AML-193 (cell line): ENCODE measurements at regions not wholly inside any gene's neighbourhood (a gene's known extent, or its start where the extent isn't known, plus 50 kb on each side); places are given as distances from the start of the nearest gene placed in this dataset.

Experiments used
- DNase-seq, 2 experiments: peaks; one replicate each; lab custom pipeline; 2025; lab: John Stamatoyannopoulos, UW

- no peak for DNase-seq
These were observed 485.4 kb downstream of the POM121L12 start for GRCh38 chr7:53520841-53521240.

- DNase-seq = no peak
These were observed 486.3 kb downstream of the POM121L12 start for GRCh38 chr7:53521638-53522184.

GRCh38 chr7:53539558-53539957 is 504.1 kb downstream of the POM121L12 start:
- no peak for DNase-seq

DNA sequence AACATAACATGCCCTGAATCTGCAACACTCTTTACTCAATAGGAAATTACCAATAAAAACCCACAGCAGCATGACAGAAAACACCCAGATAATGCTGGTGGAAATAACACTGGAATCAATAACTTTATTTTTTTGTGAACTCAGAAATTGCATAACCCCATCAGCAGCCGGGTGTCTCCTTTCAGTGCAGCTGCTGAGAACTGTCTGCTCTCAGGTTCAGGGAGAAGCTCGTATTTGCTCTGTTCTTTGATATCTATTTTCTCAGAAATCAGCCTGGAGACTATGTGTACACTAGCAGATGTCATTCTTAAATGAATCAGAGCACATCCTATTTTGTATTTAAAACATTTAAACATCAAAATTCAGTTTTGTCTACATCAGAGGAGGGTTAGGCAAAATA is 506.0 kb downstream of the POM121L12 start:
- no peak for DNase-seq

DNA sequence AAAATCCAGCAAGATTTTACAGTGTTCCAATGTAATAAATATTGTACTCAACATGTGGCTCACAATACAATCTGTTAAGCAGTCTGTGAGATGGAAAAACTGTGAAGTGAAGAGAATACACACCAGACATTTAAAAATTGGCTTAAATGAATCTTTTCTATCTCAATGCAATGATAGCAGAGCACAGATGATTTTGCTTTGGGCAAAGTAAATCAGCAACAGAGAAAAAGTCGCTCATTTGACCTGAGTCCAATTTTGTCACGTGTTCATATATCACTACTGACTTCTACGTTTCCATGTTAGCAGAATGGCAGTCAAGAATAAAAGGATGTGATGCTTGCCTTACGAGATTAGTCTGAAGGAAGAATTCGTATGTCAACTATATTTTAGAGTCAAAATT is 506.7 kb downstream of the POM121L12 start:
- no peak for DNase-seq
